DMS 273 (cell line): ENCODE measurements at regions not wholly inside any gene's neighbourhood (a gene's known extent, or its start where the extent isn't known, plus 50 kb on each side); places are given as distances from the start of the nearest gene placed in this dataset.
"Not testable (repeated sequence)": the region's sequence is repeated elsewhere in the genome, so short reads cannot be mapped to it uniquely, and the experiment has no call there.

ENCODE experiments used
- DNase-seq: peaks from one replicate; lab custom pipeline; 2025; ENCODE audit not compliant: unreplicated experiment; lab: John Stamatoyannopoulos, UW

DNA sequence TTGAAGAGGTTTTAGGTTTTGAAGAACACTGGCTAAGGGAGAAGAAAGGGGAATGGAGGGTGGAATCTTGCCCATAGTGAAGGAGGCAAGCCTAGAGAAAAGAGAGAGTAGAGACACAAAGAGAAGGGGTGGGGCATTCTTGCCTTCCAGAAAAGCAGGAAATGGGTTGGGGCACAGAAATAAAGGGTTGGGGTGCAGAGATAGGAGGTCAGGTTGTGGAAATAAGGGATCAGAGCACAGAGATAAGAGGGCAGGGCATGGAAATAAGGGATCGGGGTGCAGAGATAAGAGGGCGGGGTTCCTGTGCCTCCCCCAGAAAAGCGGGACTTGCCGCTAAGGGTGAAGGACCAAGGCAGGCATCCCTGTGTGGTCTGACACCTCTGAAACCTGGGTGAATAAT lies 69.9 kb downstream of the ALG1L2 start:
- DNase-seq, result not testable (repeated sequence)

DNA sequence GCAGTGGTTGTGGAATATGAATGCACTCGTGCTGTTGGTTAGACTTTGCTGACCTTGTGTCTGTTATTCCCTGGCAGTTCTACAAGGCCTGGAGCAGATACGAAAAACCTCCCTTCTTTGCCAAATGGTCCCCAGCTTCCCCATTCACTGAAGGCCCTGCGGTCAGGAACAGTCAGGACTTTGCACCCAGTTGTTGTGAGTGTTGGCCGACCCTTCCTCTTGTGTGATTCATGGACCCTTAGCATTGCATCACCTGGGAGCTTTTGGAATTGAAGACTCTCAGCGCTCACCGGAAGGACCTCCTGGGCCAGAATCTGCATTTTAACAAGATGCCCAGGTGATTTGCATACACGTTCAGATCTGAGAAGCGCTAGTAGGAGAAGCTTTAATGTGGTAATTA lies 71.6 kb downstream of the ALG1L2 start:
- DNase-seq, result not testable (repeated sequence)

DNA sequence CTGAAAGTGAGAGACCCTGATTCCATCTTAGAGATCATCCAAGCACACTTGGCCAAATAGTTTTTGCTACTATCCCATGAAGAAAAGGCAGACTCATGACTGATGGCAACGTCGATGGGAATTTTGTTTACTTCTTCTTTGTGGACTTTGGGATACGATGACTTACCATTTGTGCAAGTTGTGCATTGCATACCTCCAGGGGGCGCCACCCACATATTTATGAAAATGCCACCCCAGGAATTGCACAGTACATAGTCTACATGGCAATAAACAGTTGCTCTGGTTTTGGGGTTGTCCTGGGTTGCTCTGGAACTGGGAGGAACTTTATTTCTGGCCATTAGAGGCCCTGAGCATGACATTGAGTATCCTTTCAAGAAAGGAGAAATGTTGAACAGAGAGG lies 73.8 kb downstream of the ALG1L2 start:
- not testable (repeated sequence) for DNase-seq

DNA sequence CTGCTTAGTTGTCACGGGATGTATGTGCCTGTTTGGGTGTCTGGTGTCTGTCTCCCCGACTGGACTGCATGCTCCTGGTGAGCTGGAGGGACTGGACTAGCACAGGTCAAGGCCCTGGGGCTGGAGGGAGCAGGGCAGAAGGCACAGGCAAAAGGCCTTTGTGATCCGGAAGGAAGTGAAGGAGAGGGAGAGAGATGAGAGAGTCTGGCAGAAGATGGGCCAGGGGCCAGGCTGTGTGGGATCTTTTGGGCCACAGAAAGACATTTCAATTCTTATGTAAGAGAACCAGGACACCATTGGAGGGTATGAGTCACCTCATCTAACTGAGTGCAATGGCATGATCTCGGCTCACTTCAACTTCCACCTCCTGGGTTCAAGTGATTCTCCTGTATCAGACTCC lies 85.2 kb downstream of the ALG1L2 start:
- DNase-seq, result not testable (repeated sequence)

DNA sequence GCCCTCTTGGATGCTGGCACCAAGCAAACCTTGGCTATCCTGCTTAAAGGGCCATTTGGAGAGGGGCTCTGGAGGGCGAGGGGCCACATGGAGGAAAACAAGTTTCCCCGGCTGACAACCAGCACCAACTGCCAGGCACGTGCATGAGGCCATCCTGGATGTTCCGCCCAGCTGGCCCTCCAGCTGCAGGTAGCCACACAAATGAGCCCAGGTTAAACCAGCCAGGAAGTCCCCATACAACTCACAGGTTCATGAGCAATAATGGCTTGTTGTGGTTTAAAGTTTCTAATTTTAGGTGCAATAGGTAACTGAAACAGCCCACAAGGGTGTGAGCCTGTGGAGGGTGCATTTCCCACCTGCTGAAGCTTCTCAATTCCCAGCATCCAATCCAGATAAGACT lies 93.6 kb downstream of the ALG1L2 start:
- not testable (repeated sequence) for DNase-seq

DNA sequence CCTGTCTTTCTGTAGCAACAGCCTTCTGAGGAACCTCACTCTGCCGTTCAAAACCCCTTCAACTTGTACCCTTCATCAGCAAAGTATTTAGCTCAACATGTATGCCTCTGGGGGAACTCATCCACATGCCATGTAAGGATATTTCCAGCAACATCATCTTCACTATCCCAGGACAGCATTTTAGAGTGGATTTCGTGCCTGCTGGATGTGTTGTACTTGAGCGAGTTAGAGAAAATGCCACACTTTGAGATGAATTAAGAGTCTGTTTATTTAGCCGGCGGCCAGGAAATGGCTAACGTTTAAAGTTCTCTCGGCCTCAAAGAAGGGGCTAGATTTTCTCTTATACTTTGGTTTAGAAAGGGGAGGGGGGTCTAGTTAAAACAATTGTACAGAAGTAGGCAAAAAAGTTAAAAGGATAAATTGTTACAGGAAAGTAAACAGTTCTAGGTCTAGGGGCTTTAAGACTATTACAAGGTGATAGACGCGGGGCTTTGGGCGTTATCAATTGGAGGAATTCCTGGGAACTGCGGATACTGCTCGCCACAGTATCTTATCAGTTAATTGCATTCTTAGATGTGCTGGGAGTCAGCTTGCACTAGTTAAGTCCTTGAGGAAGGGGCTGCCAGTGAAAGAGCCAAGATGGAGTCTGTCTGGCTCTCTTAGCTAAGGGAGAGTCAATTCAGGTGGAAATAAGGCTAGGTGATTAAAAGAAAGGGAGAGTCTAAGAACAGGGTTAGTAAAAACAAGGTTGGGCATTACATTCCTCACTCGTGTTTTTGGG lies 95.0 kb downstream of the ALG1L2 start:
- DNase-seq, result not testable (repeated sequence)

DNA sequence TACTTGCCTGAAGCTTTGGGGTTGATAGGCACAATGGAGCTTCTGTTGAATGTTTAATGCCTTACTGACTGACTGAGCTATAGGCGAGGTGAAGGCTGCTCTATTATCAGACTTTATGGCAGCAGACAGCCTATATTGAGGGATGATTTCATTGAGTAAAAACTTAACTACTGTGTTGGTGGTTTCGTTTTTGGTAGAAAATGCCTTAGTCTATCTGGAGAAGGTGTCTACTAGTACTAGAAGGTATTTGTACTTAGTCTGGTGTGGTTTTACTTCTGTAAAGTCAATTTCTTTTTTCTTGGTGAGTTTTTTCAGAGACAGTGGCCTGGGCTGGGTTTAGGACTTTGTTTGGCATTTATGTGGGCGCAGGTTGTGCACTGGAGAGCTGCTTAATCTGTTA lies 97.2 kb downstream of the ALG1L2 start:
- DNase-seq, result not testable (repeated sequence)

DNA sequence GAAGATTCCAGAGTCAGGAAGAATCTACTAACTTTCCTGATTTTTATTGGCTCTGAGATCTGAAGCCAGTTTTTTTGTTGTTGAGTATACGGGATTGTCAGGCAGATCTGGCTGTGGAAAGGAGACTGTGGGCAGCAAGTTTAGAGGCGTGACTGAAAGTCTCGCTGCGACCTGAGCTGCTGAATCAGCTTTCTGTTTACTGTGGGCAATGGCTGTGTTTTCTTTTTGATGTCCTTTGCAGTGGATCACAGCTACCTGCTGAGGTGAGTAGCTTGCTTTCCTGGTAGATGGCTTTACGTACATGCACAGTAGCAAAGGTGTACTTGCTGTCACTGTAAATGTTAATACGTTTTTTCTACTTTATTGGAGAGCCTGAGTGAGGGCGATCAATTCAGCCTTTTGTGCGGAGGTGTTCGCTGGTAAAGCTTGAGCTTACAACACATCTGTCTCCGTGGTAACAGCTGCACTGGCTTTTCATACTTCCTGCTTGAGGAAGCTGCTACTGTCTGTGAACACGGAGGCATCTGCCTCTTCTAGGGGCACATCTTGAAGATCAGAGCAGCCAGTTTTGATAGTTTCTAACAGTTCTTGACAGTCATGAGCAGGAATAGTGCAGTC lies 97.8 kb downstream of the ALG1L2 start:
- not testable (repeated sequence) for DNase-seq

DNA sequence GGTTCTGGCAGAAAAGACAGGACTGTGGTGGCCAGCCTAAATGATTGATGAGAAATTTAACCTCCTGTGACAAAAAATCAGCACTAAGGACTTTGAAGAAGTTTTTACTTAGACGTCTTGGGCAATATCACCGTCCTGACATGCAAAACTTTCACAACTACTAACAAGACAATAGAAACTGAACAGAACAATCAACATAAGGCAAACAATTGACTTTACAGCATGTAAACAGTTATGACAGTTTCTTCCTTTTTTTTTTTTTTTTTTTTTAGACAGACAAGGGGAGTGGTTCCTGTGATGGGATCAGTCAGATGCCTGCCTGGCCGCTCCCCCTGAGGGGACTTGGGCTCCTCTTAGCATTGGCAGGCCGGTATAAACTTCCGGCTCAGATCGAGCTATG lies 100.8 kb downstream of the ALG1L2 start:
- DNase-seq, result not testable (repeated sequence)

DNA sequence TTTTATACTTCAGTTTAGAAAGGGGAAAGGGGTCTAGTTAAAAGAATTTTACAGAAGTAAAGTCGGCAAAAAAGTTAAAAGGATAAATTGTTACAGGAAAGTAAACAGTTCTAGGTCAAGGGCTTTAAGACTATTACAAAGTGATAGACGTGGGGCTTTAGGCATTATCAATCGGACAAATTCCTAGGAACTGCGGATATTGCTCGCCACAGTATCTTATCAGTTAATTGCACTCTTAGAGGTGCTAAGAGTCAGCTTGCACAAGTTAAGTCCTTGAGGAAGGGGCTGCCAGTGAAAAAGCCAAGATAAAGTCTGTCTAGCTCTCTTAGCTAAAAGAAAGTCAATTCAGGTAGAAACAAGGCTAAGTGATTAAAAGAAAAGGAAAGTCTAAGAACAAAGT lies 102.1 kb downstream of the ALG1L2 start:
- not testable (repeated sequence) for DNase-seq

DNA sequence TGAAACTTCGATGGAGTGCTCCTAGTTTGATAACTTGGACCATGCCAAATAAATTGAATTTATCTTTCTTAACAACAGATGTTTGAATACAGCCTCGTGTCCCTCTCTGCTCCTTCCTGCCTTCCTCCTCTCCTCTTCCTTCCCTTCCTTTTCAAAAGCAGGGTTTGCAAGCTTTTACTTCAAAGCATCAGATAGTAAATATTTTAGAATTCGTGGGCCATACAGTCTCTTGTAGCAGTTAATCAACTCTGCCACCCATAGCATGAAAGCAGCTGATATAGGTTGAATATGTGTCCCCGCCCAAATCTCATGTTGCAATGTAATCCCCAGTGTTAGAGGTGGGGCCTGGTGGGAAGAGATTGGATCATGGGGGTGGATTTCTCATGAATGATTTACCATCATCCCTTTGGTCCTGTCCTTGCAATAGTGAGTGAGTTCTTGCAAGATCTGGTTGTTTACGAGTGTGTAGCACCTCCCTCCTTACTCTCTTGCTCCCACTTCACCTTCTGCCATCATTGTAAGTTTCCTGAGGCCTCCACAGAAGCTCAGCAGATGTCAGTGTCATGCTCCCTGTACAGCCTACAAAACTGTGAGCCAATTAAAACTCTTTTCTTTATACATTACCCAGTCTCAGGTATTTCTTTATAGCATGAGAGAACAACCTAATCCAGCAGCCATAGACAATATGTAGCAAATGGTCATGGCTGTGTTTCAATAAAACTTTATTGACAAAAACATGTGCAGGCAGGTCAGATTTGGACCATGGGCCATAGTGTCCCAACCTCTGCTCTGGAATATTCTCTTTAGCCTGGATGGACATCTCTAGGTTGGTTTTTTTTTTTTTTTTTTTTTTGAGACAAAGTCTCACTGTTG lies 102.8 kb downstream of the ALG1L2 start:
- DNase-seq, result not testable (repeated sequence)

DNA sequence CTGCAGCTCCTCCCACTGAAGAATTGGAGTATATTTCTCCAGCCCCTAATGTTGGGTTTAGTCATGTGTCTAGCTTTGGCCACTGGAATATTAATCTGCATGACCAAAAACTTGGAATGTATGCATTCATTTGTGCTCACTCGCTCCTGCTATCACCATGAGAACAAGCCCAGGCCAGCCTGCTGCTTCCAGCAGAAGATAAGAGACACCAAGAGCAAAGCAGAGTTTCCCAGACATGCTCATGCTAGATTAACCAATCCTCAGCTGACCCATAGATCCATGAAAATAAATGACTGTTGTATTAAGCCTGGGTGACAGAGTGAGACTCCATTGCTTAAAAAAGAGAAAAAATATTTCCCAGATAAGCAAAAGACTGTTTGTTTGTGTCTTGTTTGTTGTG lies 119.6 kb downstream of the ALG1L2 start:
- not testable (repeated sequence) for DNase-seq

DNA sequence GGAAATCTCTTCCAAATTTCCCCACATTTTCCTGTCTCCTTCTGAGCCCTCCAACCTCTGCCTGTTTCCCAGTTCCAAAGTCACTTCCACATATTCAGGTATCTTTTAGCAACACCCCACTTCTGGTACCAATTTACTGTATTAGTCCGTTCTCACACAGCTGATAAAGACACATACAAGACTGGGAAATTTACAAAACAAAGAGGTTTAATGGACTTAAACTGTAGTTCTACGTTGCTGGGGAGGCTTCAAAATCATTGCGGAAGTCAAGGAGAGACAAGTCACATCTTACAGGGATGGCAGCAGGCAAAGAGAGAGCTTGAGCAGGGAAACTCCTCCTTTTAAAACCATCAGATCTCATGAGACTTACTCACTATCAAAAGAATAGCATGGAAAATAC lies 122.0 kb downstream of the ALG1L2 start:
- not testable (repeated sequence) for DNase-seq

DNA sequence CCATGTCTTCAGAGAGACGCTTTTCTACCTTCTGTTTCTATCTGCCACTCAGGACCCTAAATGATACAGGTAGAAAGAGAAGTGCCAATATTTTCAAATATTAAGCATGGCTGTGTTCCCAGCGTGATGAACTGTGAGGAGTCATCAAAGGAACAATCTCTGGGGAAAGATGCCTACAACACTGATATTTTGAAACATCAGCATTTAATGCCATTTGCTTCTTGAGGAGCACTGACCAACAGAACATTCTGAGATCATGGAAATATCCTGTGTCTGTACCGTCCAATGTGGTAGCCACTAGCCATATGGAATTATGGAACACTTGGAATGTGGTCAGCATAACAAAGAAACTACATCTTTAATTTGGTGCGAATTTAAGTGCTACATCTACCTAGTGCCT lies 117.9 kb upstream of the COL6A5 start:
- DNase-seq, result no peak

DNA sequence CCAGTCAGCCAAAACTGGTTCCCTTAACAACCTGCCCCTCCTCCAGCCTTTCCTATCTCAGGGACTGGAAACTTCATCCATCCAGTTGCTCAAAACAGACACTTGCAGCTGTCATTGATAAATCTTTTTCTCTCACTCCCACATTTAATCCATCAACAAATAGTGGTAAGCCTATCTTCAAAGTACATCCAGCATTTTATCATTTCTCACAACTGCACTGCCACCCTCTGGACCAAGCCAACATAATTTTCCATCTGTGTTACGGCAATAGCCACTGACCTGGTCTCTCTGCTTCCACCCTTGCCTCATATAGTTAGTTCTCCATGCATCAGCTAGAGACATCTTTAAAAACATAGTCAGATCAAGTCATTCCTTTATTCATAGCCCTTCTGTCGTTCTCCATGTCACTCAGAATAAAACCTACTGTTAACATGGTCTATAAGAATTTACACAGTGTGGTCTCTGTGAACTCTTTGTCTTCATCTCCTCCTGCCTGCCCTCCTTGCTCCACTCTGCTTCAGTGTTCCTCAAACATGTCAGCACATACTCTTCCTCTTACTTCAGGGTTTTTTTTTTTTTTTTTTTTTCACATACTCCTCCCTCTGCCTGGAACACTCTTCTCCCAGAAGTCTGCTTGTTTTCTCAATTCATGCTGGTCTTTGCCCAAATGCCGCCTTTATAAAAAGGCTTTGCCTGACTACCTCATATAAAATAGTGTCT lies 102.5 kb upstream of the COL6A5 start:
- DNase-seq, result peak; percentile 26

DNA sequence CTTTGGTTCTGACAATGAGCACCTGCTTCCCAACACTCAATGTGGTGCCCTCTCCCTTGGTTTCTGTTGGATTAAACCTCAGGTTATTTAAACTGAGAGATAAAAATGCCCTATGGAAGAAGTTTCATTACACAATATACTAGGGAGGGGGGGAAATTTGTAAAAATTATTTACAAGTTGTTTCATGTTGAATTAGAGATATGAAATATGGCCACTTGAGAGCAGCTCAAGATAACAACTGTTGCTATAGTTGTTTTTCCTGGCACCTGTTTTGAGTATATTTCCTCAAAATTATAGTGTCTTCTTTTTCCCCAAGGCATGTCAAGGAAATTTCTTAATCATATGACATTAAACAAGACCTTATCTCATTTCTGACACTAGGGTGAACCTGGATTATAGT lies 101.7 kb upstream of the COL6A5 start:
- DNase-seq, result no peak

DNA sequence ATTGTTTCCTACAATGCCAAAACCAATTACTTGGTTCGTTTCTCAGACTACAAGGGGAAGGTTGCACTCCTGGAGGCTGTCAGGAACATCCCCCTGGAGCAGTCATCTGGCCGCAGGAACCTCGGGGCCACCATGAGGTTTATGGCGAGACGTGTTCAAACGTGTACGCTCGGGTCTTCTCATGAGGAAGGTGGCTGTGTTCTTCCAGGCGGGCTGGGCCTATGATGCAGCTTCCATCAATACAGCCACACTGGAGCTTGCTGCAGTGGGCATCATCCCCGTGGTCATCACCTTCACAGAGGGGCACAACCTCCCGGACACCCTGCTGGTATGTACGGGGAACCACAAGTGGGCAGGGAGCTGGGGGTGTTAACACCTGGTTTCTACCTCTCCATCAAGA lies 94.5 kb upstream of the COL6A5 start:
- DNase-seq, result no peak

DNA sequence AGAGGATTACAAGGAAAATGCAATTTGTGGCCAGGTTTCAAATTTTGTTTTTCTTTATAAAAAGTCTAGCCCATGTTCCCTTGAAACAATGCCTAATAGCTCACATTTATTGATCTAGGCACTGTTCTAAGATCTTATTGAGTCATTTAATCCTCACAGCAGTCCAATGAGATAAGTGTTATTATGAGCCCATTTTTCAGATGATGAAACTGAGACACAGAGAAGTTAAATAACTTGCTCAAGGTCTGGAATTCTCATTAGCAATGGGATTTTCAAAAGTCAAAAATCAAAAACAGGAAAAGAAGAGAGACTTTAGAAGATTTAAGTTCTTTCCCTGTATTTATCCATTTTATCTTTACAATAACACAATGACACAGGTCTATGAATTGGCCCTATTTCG lies 90.0 kb upstream of the COL6A5 start:
- DNase-seq, result no peak

DNA sequence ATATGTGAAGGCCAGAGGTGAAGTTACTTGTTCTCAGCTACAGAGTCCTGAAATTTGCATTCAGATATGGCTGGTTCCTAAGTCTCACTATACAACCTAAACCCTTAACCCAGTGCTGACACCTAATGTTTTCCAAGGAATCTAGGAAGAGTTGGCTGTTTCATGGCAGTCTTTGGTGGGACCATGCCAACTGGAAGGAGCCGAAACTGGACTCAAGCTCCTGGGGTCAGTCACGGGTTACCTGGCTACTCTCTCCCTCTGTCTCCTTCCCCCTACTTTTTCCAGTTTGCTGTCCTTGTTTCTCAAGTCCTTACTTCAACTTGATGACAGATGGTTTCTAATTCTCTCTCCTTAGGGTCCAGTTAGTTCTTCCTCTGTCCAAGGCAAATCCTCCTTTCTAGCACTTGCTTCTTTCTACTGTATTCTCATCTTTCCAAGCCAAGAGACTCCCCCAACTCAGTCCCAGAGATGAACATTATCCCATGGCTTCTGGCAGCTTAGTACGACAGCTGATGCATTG lies 88.6 kb upstream of the COL6A5 start:
- no peak for DNase-seq

DNA sequence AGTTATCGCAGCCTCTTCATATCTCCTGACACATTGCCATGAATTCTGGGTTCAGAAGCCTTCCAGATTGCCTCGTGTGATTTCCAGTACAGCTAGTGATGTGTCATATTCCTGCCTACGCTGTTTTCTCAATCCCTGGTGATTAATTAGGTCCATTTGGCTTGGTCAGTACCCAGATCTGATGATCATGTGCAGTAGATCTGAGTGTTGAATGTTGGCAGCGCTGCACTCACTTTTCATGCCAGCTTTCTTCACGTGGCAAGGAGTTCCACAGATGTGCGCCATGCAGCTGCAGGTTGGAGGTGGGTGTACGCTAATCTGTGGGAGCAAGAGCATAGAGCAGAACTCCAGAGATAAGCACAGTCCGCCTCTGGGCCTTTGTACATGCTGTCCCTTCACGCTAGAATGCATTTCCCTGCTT lies 86.9 kb upstream of the COL6A5 start:
- DNase-seq, result no peak
